GM12872 (cell line): ENCODE measurements at regions not wholly inside any gene's neighbourhood (a gene's known extent, or its start where the extent isn't known, plus 50 kb on each side); places are given as distances from the start of the nearest gene placed in this dataset.

Source experiments
- TF ChIP-seq, protein P1 (sequence below): IDR thresholded peaks from 3 replicates; pipeline ENCODE4 v1.5.1; 2011; ENCODE audit warnings: low read depth, mild to moderate bottlenecking, low read length, moderate library complexity; ENCODE audit not compliant: insufficient read depth

DNA sequence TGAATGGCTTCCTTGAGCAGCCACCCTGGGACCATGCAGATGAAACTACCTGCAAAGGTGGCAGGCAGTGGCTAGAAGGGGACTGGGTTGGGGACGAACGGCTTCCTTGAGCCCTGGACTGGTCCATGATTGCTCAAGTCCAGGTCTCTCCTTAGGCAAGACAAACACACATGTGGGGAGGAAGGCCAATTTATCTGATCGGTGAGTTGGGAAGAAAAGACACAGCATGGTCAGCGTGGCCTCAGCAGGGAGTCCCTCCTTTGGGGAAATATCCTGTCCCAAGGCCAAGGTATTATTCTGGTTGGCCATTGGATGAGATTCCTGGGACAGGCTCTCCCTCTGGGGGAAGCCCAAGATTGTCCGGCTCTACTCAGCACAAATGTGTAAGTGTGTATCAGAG is 116.3 kb upstream of the ERG start:
- TF ChIP-seq, protein P1, sequence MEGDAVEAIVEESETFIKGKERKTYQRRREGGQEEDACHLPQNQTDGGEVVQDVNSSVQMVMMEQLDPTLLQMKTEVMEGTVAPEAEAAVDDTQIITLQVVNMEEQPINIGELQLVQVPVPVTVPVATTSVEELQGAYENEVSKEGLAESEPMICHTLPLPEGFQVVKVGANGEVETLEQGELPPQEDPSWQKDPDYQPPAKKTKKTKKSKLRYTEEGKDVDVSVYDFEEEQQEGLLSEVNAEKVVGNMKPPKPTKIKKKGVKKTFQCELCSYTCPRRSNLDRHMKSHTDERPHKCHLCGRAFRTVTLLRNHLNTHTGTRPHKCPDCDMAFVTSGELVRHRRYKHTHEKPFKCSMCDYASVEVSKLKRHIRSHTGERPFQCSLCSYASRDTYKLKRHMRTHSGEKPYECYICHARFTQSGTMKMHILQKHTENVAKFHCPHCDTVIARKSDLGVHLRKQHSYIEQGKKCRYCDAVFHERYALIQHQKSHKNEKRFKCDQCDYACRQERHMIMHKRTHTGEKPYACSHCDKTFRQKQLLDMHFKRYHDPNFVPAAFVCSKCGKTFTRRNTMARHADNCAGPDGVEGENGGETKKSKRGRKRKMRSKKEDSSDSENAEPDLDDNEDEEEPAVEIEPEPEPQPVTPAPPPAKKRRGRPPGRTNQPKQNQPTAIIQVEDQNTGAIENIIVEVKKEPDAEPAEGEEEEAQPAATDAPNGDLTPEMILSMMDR: no peak

DNA sequence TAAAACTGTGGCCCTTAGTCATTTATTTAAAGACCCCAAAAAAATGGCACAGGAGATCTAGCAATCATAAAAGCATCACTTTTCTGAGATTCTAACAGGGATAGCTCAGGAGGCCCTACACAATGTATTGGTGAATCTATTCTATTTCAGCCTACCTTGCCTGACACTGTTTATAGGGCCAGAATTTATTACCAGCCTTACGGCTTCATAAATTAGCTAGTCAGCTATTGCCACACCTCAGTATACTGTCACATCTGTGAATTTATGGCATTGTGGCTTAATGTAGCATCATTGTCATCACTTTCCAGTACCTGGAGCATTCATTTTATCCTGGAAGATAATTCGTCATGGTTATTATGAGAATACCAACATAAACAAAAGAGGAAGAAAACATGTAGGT is 121.2 kb upstream of the ERG start:
- TF ChIP-seq, protein P1: no peak

DNA sequence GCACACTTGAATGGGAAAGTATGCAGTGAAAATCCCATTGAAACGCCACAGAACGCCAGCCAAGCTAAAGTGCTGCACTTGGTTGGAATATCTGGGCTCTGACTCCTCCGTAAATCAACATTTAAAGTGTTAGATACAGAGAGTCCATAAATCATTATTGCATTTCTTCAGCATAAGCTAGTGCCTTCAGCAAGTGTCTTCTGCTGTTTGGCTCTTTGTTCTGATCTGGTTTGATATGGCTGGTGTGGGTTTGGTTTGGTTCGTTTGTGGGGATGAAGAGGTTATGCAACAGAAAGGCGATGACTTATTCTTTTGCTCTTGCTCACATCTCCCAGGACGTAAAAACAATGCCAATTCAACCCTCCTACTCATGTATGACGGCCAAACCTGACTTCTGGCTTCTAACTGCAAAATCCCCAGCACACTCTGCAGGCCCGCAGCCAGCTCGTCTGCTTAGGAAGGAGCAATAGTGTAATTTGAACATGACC is 121.8 kb upstream of the ERG start:
- TF ChIP-seq, protein P1: no peak

DNA sequence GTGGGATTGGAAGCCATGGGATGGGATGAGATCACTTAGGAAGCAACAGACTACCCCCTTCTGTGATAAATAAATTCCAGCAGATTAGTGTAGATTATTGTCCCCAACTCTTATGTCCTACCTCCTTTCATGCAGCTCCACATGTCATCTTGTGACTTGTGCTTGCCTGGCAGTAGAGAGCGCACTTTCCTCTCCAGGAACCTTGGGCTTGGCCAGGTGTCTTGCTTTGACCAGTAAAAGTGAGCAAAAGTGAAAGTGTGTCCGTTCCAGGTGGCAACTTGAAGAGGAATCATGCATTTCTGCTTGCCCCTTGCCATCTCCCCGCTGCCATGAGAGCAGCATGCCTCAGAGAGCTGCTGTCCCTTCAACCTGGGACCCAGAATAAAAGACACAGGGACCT is 122.9 kb upstream of the ERG start:
- TF ChIP-seq, protein P1: peak; percentile 27; the same call in 1 of the 3 replicates

DNA sequence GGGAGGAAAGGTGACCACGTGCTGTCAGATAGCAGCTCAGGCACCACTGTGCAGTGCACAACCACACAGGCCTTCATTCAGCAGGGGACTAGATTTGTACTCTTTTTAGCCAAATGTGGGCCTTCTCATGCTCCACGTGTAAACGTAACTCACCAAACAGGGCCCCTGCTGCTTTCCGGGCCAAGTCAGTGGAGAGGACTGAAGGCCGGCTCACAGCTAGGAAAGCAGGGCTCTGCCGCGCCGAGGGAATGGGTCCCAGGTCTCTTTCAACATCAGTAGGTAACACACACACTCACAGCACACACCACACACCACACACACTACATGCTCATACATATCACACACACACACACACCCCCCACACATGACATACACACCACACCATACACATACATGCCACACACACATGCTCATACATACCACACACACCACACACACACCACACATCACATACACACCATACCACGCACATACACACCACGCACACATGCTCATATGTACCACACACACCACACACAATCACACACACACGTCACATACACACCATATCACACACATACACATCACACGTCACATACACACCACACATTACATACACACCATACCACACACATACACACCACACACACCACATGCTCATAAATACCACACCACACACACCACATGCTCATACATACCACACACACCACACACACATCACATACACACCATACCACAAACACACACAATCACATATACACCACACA is 124.0 kb upstream of the ERG start:
- TF ChIP-seq, protein P1: no peak

DNA sequence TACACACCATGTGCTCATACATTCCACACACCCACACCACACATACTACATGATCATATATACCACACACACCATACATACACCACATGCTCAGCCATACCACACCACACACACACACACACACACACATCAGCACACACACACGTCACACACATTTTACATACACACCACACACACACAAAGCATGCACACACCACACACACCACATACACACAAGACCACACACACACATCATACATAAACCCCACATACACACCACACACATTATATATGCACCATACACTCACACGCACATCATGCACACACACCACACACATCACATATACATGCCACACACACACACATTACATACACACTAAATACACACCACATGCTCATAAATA is 124.5 kb upstream of the ERG start:
- TF ChIP-seq, protein P1: no peak

DNA sequence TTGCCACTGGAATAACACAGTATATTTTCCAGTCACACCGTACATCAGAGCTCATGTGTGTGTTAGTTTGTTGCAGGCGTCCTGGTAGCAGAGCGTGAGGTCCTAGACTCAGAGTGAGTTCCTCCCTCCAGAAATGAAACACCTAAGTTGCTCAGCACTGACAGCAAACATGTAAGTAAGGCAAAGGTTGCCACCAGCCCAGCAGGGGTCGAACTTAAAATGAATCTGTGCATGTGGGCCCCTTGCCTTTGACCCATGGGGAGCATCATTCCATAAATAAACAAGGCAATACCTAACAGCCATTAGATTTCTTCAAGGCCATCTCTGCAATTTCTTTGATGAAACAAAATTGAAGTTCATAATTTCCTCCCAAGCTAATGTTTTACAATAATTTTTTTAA is 125.3 kb upstream of the ERG start:
- TF ChIP-seq, protein P1: no peak
